ENCODE measurements at regions not wholly inside any gene's neighbourhood (a gene's known extent, or its start where the extent isn't known, plus 50 kb on each side); places are given as distances from the start of the nearest gene placed in this dataset.

- BruUV-seq (replicated peaks), result no TSS peak
- DNase-seq, result no peak
- H3K27me3 ChIP-seq (replicated peaks; ENCODE audit: control insufficient read depth, insufficient read depth, low read length), result no peaks in the 10 kb centered on the region
- H3K36me3 ChIP-seq (ENCODE audit: control insufficient read depth, insufficient read depth, low read length), result no peaks in the 10 kb centered on the region
- no peak overlapping the region for H3K27ac Mint-ChIP-seq (ENCODE audit: unreplicated experiment)
- H3K9me3 Mint-ChIP-seq (ENCODE audit: unreplicated experiment), result no peaks in the 10 kb centered on the region
- no peaks in the 10 kb centered on the region for H3K4me1 Mint-ChIP-seq (ENCODE audit: low read depth, unreplicated experiment)
- ChIA-PET POLR2A (no interaction called here), CTCF (no interaction called here)
- no peaks in the 10 kb centered on the region for H3K36me3 Mint-ChIP-seq (ENCODE audit: insufficient read depth, unreplicated experiment)
- H3K4me1 ChIP-seq, result no peaks in the 10 kb centered on the region
- H3K27me3 Mint-ChIP-seq (ENCODE audit: insufficient read depth, unreplicated experiment), result peaks cover 2% of the 10 kb centered on the region
- intact Hi-C loops (cut with micrococcal nuclease; ENCODE audit: unreplicated experiment), result no loop called here
- TF ChIP-seq CTCF (IDR thresholded peaks at IDR 0.05; ENCODE audit: insufficient read depth in 1 of 2, low read depth in 1 of 2, low read length in 1 of 2, severe bottlenecking in 1 of 2, unreplicated experiment in 1 of 2), result no peak
- no peak overlapping the region for H3K4me3 Mint-ChIP-seq (ENCODE audit: unreplicated experiment)
- 0 out of 2 replicates have a peak, but pooled peaks cover 3% of the 10 kb centered on the region for H3K9me3 ChIP-seq
- H3K4me3 ChIP-seq (ENCODE audit: low read depth, low read length), result no peak overlapping the region
These were observed 111.3 kb upstream of the EDNRB start for GRCh38 chr13:78029901-78030300.

GRCh38 chr13:78028960-78029359, 110.3 kb upstream of the EDNRB start:
- no peaks in the 10 kb centered on the region for H3K27me3 Mint-ChIP-seq (ENCODE audit: insufficient read depth, unreplicated experiment)
- H3K27ac Mint-ChIP-seq (ENCODE audit: unreplicated experiment), result no peak overlapping the region
- no peak overlapping the region for H3K4me3 Mint-ChIP-seq (ENCODE audit: unreplicated experiment)
- no peak for DNase-seq
- H3K36me3 Mint-ChIP-seq (ENCODE audit: insufficient read depth, unreplicated experiment), result no peaks in the 10 kb centered on the region
- no peaks in the 10 kb centered on the region for H3K4me1 Mint-ChIP-seq (ENCODE audit: low read depth, unreplicated experiment)
- H3K9me3 Mint-ChIP-seq (ENCODE audit: unreplicated experiment), result no peaks in the 10 kb centered on the region
- Histone ChIP-seq H3K4me3 (ENCODE audit: low read depth, low read length) (no peak overlapping the region), H3K9me3 (0 out of 2 replicates have a peak, but pooled peaks cover 7% of the 10 kb centered on the region), H3K27me3 (replicated peaks; ENCODE audit: control insufficient read depth, insufficient read depth, low read length) (no peaks in the 10 kb centered on the region), H3K4me1 (no peaks in the 10 kb centered on the region), H3K36me3 (ENCODE audit: control insufficient read depth, insufficient read depth, low read length) (no peaks in the 10 kb centered on the region)
- intact Hi-C loops (cut with micrococcal nuclease; ENCODE audit: unreplicated experiment), result no loop called here
- no TSS peak for BruUV-seq (replicated peaks)
- TF ChIP-seq CTCF (IDR thresholded peaks at IDR 0.05; ENCODE audit: insufficient read depth in 1 of 2, low read depth in 1 of 2, low read length in 1 of 2, severe bottlenecking in 1 of 2, unreplicated experiment in 1 of 2), result no peak
- ChIA-PET POLR2A (no interaction called here), CTCF (no interaction called here)

GRCh38 chr13:78024996-78025395, 106.4 kb upstream of the EDNRB start:
- POLR2A ChIA-PET, result no interaction called here
- H3K9me3 ChIP-seq, result 0 out of 2 replicates have a peak, but pooled peaks cover 7% of the 10 kb centered on the region
- no peaks in the 10 kb centered on the region for H3K4me1 ChIP-seq
- TF ChIP-seq CTCF (IDR thresholded peaks at IDR 0.05; ENCODE audit: insufficient read depth in 1 of 2, low read depth in 1 of 2, low read length in 1 of 2, severe bottlenecking in 1 of 2, unreplicated experiment in 1 of 2), result no peak
- CTCF ChIA-PET, result no interaction called here
- no peaks in the 10 kb centered on the region for H3K36me3 ChIP-seq (ENCODE audit: control insufficient read depth, insufficient read depth, low read length)
- H3K27me3 ChIP-seq (replicated peaks; ENCODE audit: control insufficient read depth, insufficient read depth, low read length), result no peaks in the 10 kb centered on the region
- no TSS peak for BruUV-seq (replicated peaks)
- Mint-ChIP-seq H3K9me3 (ENCODE audit: unreplicated experiment) (no peaks in the 10 kb centered on the region), H3K27me3 (ENCODE audit: insufficient read depth, unreplicated experiment) (no peaks in the 10 kb centered on the region), H3K4me3 (ENCODE audit: unreplicated experiment) (no peak overlapping the region), H3K36me3 (ENCODE audit: insufficient read depth, unreplicated experiment) (no peaks in the 10 kb centered on the region), H3K4me1 (ENCODE audit: low read depth, unreplicated experiment) (no peaks in the 10 kb centered on the region), H3K27ac (ENCODE audit: unreplicated experiment) (no peak overlapping the region)
- no peak overlapping the region for H3K4me3 ChIP-seq (ENCODE audit: low read depth, low read length)
- intact Hi-C loops (cut with micrococcal nuclease; ENCODE audit: unreplicated experiment), result no loop called here
- no peak for DNase-seq
